ENCODE measurements at regions not wholly inside any gene's neighbourhood (a gene's known extent, or its start where the extent isn't known, plus 50 kb on each side); places are given as distances from the start of the nearest gene placed in this dataset.
"Not testable (repeated sequence)": the region's sequence is repeated elsewhere in the genome, so short reads cannot be mapped to it uniquely, and the experiment has no call there.

- Histone ChIP-seq H3K9me3 (ENCODE audit: low read depth) (no peaks in the 10 kb centered on the region), H3K4me1 (ENCODE audit: low read depth) (no peaks in the 10 kb centered on the region), H3K4me3 (no peak overlapping the region), H3K27me3 (no peaks in the 10 kb centered on the region), H3K36me3 (no peaks in the 10 kb centered on the region), H3K27ac (no peak overlapping the region)
- TF ChIP-seq CTCF (IDR thresholded peaks at IDR 0.05; ENCODE audit: low read depth, low read length), result no peak
- no peak for DNase-seq (ENCODE audit: low read depth in 1 of 2, low spot score in 1 of 2)
These were observed 141.7 kb downstream of the SEC23IP start for GRCh38 chr10:120034236-120034635.

DNA sequence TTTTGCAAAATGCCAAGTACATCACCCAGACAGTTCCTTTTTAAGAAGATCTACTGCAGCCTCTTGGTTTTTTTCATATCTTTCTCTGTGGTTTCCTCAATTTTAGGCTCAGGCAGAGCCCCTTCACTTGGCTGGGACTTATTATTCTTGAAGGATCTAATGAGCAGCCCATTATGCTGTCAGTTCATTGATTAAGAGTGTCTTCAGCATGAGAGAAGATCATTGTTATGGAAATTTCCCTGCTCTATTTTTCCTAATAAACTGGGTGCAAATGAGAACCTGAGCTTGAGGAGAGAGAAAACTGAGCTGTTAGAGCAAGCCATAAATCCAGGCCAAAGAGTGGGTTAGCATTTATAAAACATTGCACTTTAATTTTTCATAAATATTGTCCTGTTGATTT, 146.5 kb downstream of the SEC23IP start:
- DNase-seq (ENCODE audit: low read depth in 1 of 2, low spot score in 1 of 2), result no peak
- no peaks in the 10 kb centered on the region for H3K27me3 ChIP-seq
- no peaks in the 10 kb centered on the region for H3K9me3 ChIP-seq (ENCODE audit: low read depth)
- TF ChIP-seq CTCF (IDR thresholded peaks at IDR 0.05; ENCODE audit: low read depth, low read length), result no peak
- no peaks in the 10 kb centered on the region for H3K36me3 ChIP-seq
- no peaks in the 10 kb centered on the region for H3K4me1 ChIP-seq (ENCODE audit: low read depth)
- no peak overlapping the region for H3K27ac ChIP-seq
- no peak overlapping the region for H3K4me3 ChIP-seq

GRCh38 chr10:120039826-120040225, 147.3 kb downstream of the SEC23IP start:
- no peak for TF ChIP-seq CTCF (IDR thresholded peaks at IDR 0.05; ENCODE audit: low read depth, low read length)
- H3K4me3 ChIP-seq, result no peak overlapping the region
- H3K4me1 ChIP-seq (ENCODE audit: low read depth), result no peaks in the 10 kb centered on the region
- H3K36me3 ChIP-seq, result no peaks in the 10 kb centered on the region
- no peak overlapping the region for H3K27ac ChIP-seq
- no peak for DNase-seq (ENCODE audit: low read depth in 1 of 2, low spot score in 1 of 2)
- no peaks in the 10 kb centered on the region for H3K9me3 ChIP-seq (ENCODE audit: low read depth)
- no peaks in the 10 kb centered on the region for H3K27me3 ChIP-seq

GRCh38 chr10:120041807-120042559, 149.5 kb downstream of the SEC23IP start:
- Histone ChIP-seq H3K4me1 (ENCODE audit: low read depth) (no peaks in the 10 kb centered on the region), H3K4me3 (no peak overlapping the region), H3K36me3 (no peaks in the 10 kb centered on the region), H3K27ac (no peak overlapping the region), H3K27me3 (no peaks in the 10 kb centered on the region), H3K9me3 (ENCODE audit: low read depth) (no peaks in the 10 kb centered on the region)
- no peak for DNase-seq (ENCODE audit: low read depth in 1 of 2, low spot score in 1 of 2)
- TF ChIP-seq CTCF (IDR thresholded peaks at IDR 0.05; ENCODE audit: low read depth, low read length), result no peak

GRCh38 chr10:120042705-120043104, 150.2 kb downstream of the SEC23IP start:
- Histone ChIP-seq H3K27ac (no peak overlapping the region), H3K27me3 (no peaks in the 10 kb centered on the region), H3K4me1 (ENCODE audit: low read depth) (no peaks in the 10 kb centered on the region), H3K4me3 (no peak overlapping the region), H3K9me3 (ENCODE audit: low read depth) (no peaks in the 10 kb centered on the region), H3K36me3 (no peaks in the 10 kb centered on the region)
- no peak for TF ChIP-seq CTCF (IDR thresholded peaks at IDR 0.05; ENCODE audit: low read depth, low read length)
- DNase-seq (ENCODE audit: low read depth in 1 of 2, low spot score in 1 of 2), result no peak

- H3K4me3 ChIP-seq; DNase-seq (ENCODE audit: low read depth in 1 of 2, low spot score in 1 of 2); H3K9me3 ChIP-seq (ENCODE audit: low read depth); H3K36me3 ChIP-seq; H3K4me1 ChIP-seq (ENCODE audit: low read depth); H3K27ac ChIP-seq; H3K27me3 ChIP-seq: not testable (repeated sequence)
These were observed 154.8 kb downstream of the SEC23IP start for GRCh38 chr10:120047373-120047772.

All from cardiac muscle cell (in vitro differentiated cells and primary cell).